ENCODE measurements at regions not wholly inside any gene's neighbourhood (a gene's known extent, or its start where the extent isn't known, plus 50 kb on each side); places are given as distances from the start of the nearest gene placed in this dataset.

DNA sequence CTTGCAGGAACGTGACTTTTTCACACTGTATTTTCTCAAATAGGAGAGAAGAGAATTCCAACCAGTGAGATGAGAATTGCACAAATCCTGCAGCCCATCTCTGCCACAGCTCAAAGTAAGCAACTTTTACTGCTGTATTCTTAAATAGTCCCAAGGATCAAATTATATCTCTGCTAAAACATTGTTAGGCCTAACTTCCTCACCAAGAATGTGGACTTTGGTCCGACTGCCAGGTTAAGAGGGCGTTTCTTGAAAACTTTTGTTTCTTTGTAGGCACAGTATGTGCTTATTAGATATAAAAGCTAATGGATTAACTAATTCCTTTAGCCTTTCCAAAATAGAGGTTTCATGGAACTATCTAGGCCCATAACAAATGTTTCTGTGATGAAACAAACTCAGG lies 61.4 kb upstream of the IFNG-AS1 start:
- Histone ChIP-seq H3K9ac (ENCODE audit: low read length) (no peak overlapping the region), H3K9me2 (replicated peaks; ENCODE audit: insufficient read depth, low read length) (no peaks in the 10 kb centered on the region), H3K27ac (ENCODE audit: low read depth, low read length) (no peak overlapping the region), H4K20me1 (ENCODE audit: low read depth, low read length) (no peaks in the 10 kb centered on the region), H3K36me3 (ENCODE audit: low read length) (no peaks in the 10 kb centered on the region), H3K4me2 (ENCODE audit: low read depth, low read length, poor library complexity, severe bottlenecking) (no peak overlapping the region), H2AFZ (ENCODE audit: low read depth, low read length, severe bottlenecking) (no peak overlapping the region), H3K27me3 (ENCODE audit: low read length) (no peaks in the 10 kb centered on the region), H3F3A (ENCODE audit: insufficient read depth) (no peaks in the 10 kb centered on the region), H3K9me3 (ENCODE audit: insufficient read depth, low read length) (no peaks in the 10 kb centered on the region), H3K79me2 (ENCODE audit: insufficient read depth, low read length) (no peaks in the 10 kb centered on the region), H3K4me3 (ENCODE audit: insufficient read depth, low read length, poor library complexity, severe bottlenecking) (no peak overlapping the region)
- TF ChIP-seq CTCF (IDR thresholded peaks at IDR 0.05; ENCODE audit: insufficient read depth, low read length, poor library complexity, severe bottlenecking) (no peak), EZH2phosphoT487 (conservative IDR thresholded peaks at IDR 0.05; ENCODE audit: low read length) (no peak)

- no peaks in the 10 kb centered on the region for H3F3A ChIP-seq (ENCODE audit: insufficient read depth)
- H3K79me2 ChIP-seq (ENCODE audit: insufficient read depth, low read length) = no peaks in the 10 kb centered on the region
- TF ChIP-seq EZH2phosphoT487 (conservative IDR thresholded peaks at IDR 0.05; ENCODE audit: low read length) = no peak
- no peak for TF ChIP-seq CTCF (IDR thresholded peaks at IDR 0.05; ENCODE audit: insufficient read depth, low read length, poor library complexity, severe bottlenecking)
- no peak overlapping the region for H3K4me3 ChIP-seq (ENCODE audit: insufficient read depth, low read length, poor library complexity, severe bottlenecking)
- H3K27ac ChIP-seq (ENCODE audit: low read depth, low read length) = no peak overlapping the region
- H3K9me2 ChIP-seq (replicated peaks; ENCODE audit: insufficient read depth, low read length) = no peaks in the 10 kb centered on the region
- H3K36me3 ChIP-seq (ENCODE audit: low read length) = no peaks in the 10 kb centered on the region
- H3K27me3 ChIP-seq (ENCODE audit: low read length) = no peaks in the 10 kb centered on the region
- no peaks in the 10 kb centered on the region for H3K9me3 ChIP-seq (ENCODE audit: insufficient read depth, low read length)
- no peaks in the 10 kb centered on the region for H4K20me1 ChIP-seq (ENCODE audit: low read depth, low read length)
- H2AFZ ChIP-seq (ENCODE audit: low read depth, low read length, severe bottlenecking) = no peak overlapping the region
- H3K9ac ChIP-seq (ENCODE audit: low read length) = no peak overlapping the region
- no peak overlapping the region for H3K4me2 ChIP-seq (ENCODE audit: low read depth, low read length, poor library complexity, severe bottlenecking)
Observed at GRCh38 chr12:67928621-67929383, 60.4 kb upstream of the IFNG-AS1 start.

DNA sequence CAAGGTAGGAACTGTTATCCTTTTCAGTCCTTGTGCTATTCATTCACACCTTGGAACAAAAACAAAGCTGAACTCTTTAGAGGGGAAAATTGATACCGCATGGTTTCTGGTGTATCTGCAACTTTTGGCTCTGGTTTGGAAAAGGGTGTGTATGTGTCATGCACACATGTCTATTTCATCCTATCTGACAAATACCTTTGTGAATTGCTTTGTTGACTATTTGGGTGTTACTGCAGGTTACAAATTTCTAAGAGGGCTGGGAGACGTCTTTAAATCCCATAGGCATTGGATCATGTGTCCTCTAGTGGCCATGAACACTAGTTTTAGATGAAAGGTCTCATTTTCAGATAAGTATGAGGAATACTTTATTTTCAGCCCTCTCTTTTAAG lies 59.9 kb upstream of the IFNG-AS1 start:
- no peaks in the 10 kb centered on the region for H3K36me3 ChIP-seq (ENCODE audit: low read length)
- H3K79me2 ChIP-seq (ENCODE audit: insufficient read depth, low read length) = no peaks in the 10 kb centered on the region
- no peak overlapping the region for H3K4me3 ChIP-seq (ENCODE audit: insufficient read depth, low read length, poor library complexity, severe bottlenecking)
- TF ChIP-seq CTCF (IDR thresholded peaks at IDR 0.05; ENCODE audit: insufficient read depth, low read length, poor library complexity, severe bottlenecking) (no peak), EZH2phosphoT487 (conservative IDR thresholded peaks at IDR 0.05; ENCODE audit: low read length) (no peak)
- H3K27ac ChIP-seq (ENCODE audit: low read depth, low read length) = no peak overlapping the region
- no peaks in the 10 kb centered on the region for H3F3A ChIP-seq (ENCODE audit: insufficient read depth)
- H3K27me3 ChIP-seq (ENCODE audit: low read length) = no peaks in the 10 kb centered on the region
- no peaks in the 10 kb centered on the region for H4K20me1 ChIP-seq (ENCODE audit: low read depth, low read length)
- no peak overlapping the region for H3K9ac ChIP-seq (ENCODE audit: low read length)
- H3K9me2 ChIP-seq (replicated peaks; ENCODE audit: insufficient read depth, low read length) = no peaks in the 10 kb centered on the region
- no peak overlapping the region for H3K4me2 ChIP-seq (ENCODE audit: low read depth, low read length, poor library complexity, severe bottlenecking)
- H2AFZ ChIP-seq (ENCODE audit: low read depth, low read length, severe bottlenecking) = no peak overlapping the region
- H3K9me3 ChIP-seq (ENCODE audit: insufficient read depth, low read length) = no peaks in the 10 kb centered on the region

Data from SU-DHL-6 (cell line).